Small intestine (tissue), 7 donors: ENCODE measurements at regions not wholly inside any gene's neighbourhood (a gene's known extent, or its start where the extent isn't known, plus 50 kb on each side); places are given as distances from the start of the nearest gene placed in this dataset.

Source experiments
- DNase-seq, 2 donors: peaks; one replicate each; pipeline versions ENCODE4 v3.0.0 to v3.0.0-alpha.2; 2013
- FAIRE-seq: peaks from 2 replicates; lab custom pipeline; 2012; peaks lifted over from hg19 to GRCh38; lab: Jason Lieb, UNC
- H3K27ac ChIP-seq, 3 donors: one replicate each; pipeline ENCODE4 v1.5.1; 2013; ENCODE audit warnings: low read length in 2 of 3, mild to moderate bottlenecking in 2 of 3, control low read depth in 1 of 3, inconsistent platforms in 1 of 3, low read depth in 1 of 3, moderate library complexity in 1 of 3
- H3K27me3 ChIP-seq, 3 donors: one replicate each; pipeline ENCODE4 v1.6.1; 2013; ENCODE audit warnings: low read length in 3 of 3, inconsistent platforms in 1 of 3; ENCODE audit not compliant: control insufficient read depth in 3 of 3, insufficient read depth in 3 of 3
- H3K36me3 ChIP-seq, 3 donors: one replicate each; pipeline ENCODE4 v1.6.1; 2013; ENCODE audit warnings: low read length in 3 of 3, inconsistent platforms in 1 of 3, low read depth in 1 of 3, mild to moderate bottlenecking in 1 of 3, moderate library complexity in 1 of 3; ENCODE audit not compliant: control insufficient read depth in 3 of 3, insufficient read depth in 2 of 3
- H3K4me1 ChIP-seq, 3 donors: one replicate each; pipeline ENCODE4 v1.6.1; 2013; ENCODE audit warnings: low read length in 2 of 3, inconsistent platforms in 1 of 3, low read depth in 1 of 3, mild to moderate bottlenecking in 1 of 3, moderate library complexity in 1 of 3; ENCODE audit not compliant: control insufficient read depth in 3 of 3, insufficient read depth in 2 of 3
- H3K4me3 ChIP-seq, 3 donors: one replicate each; pipeline ENCODE4 v1.5.1; 2013; ENCODE audit warnings: low read length in 3 of 3, control low read depth in 1 of 3, inconsistent platforms in 1 of 3, low read depth in 1 of 3, mild to moderate bottlenecking in 1 of 3, moderate library complexity in 1 of 3
- H3K9me3 ChIP-seq, 2 donors: one replicate each; pipeline ENCODE4 v1.6.1; 2013; ENCODE audit warnings: low read depth in 1 of 2, low read length in 1 of 2; ENCODE audit not compliant: control insufficient read depth in 2 of 2, insufficient read depth in 1 of 2
- WGBS, 3 donors: extraction: QIAGEN DNeasy Blood & Tissue Kit; methylation state at CpG; one replicate each; pipeline ENCODE4 v1.1.7; 2013; 5-methylcytosine and 5-hydroxymethylcytosine counted together
- donor health status: healthy with polysubstance abuse.
- donor health status: control.
- donor health status: control.
- donor health status: Bipolar disorder and iron deficiency.
- donor health status: healthy.

GRCh38 chr15:70281261-70281810 is 183.6 kb upstream of the TLE3 start:
- Histone ChIP-seq H3K27ac (no peak overlapping the region), H3K27me3 (no peaks in the 10 kb centered on the region), H3K36me3 (no peaks in the 10 kb centered on the region), H3K4me3 (no peak overlapping the region), H3K4me1 (no peaks in the 10 kb centered on the region), H3K9me3 (no peaks in the 10 kb centered on the region)
- DNase-seq (no peak), FAIRE-seq (no peak)
- WGBS, 3 donors = 81 to 94% (median 91%) methylated on average over 3 of the region's 3 CpGs

GRCh38 chr15:70280781-70281180 is 183.1 kb upstream of the TLE3 start:
- FAIRE-seq (no peak), DNase-seq (no peak)
- H3K27me3 ChIP-seq = no peaks in the 10 kb centered on the region
- no peak overlapping the region for H3K27ac ChIP-seq
- 83 to 89% (median 88%) methylated on average over 6 of the region's 6 CpGs for WGBS, 3 donors
- no peaks in the 10 kb centered on the region for H3K9me3 ChIP-seq
- no peaks in the 10 kb centered on the region for H3K36me3 ChIP-seq
- no peak overlapping the region for H3K4me3 ChIP-seq
- H3K4me1 ChIP-seq = no peaks in the 10 kb centered on the region

- WGBS, 3 donors = 83 to 93% (median 87%) methylated on average over 6 of the region's 6 CpGs
Observed at GRCh38 chr15:70279096-70279495, 181.4 kb upstream of the TLE3 start.

GRCh38 chr15:70278644-70279043 is 180.9 kb upstream of the TLE3 start:
- FAIRE-seq = no peak
- DNase-seq = no peak

More at GRCh38 chr15:70279096-70279495, 181.4 kb upstream of the TLE3 start:
- no peak for FAIRE-seq
- H3K27ac ChIP-seq = no peak overlapping the region
- no peak for DNase-seq
- H3K36me3 ChIP-seq = no peaks in the 10 kb centered on the region
- H3K27me3 ChIP-seq = no peaks in the 10 kb centered on the region
- H3K9me3 ChIP-seq = no peaks in the 10 kb centered on the region
- no peaks in the 10 kb centered on the region for H3K4me1 ChIP-seq
- no peak overlapping the region for H3K4me3 ChIP-seq

GRCh38 chr15:70277556-70277955 is 179.8 kb upstream of the TLE3 start:
- WGBS, 3 donors = 89 to 95% (median 93%) methylated on average over 8 of the region's 8 CpGs
- FAIRE-seq = no peak
- H3K27ac ChIP-seq = no peak overlapping the region
- no peaks in the 10 kb centered on the region for H3K4me1 ChIP-seq
- H3K27me3 ChIP-seq = no peaks in the 10 kb centered on the region
- DNase-seq = no peak
- no peaks in the 10 kb centered on the region for H3K36me3 ChIP-seq
- no peak overlapping the region for H3K4me3 ChIP-seq
- H3K9me3 ChIP-seq = no peaks in the 10 kb centered on the region

More at GRCh38 chr15:70278644-70279043, 180.9 kb upstream of the TLE3 start:
- Histone ChIP-seq H3K4me3 (no peak overlapping the region), H3K36me3 (no peaks in the 10 kb centered on the region), H3K27ac (no peak overlapping the region), H3K9me3 (no peaks in the 10 kb centered on the region), H3K27me3 (no peaks in the 10 kb centered on the region), H3K4me1 (no peaks in the 10 kb centered on the region)
- 71 to 76% (median 74%) methylated on average over 7 of the region's 7 CpGs for WGBS, 3 donors

GRCh38 chr15:70276401-70276800 is 178.7 kb upstream of the TLE3 start:
- no peak for FAIRE-seq
- DNase-seq = no peak
- no peaks in the 10 kb centered on the region for H3K4me1 ChIP-seq
- H3K9me3 ChIP-seq = no peaks in the 10 kb centered on the region
- H3K36me3 ChIP-seq = no peaks in the 10 kb centered on the region
- 93 to 95% (median 94%) methylated on average over 3 of the region's 3 CpGs for WGBS, 3 donors
- no peaks in the 10 kb centered on the region for H3K27me3 ChIP-seq
- no peak overlapping the region for H3K27ac ChIP-seq
- H3K4me3 ChIP-seq = no peak overlapping the region

GRCh38 chr15:70275461-70276138 is 177.9 kb upstream of the TLE3 start:
- Histone ChIP-seq H3K36me3 (no peaks in the 10 kb centered on the region), H3K4me1 (no peaks in the 10 kb centered on the region), H3K27me3 (no peaks in the 10 kb centered on the region), H3K9me3 (no peaks in the 10 kb centered on the region), H3K27ac (no peak overlapping the region), H3K4me3 (no peak overlapping the region)
- no peak for FAIRE-seq
- 88 to 93% (median 91%) methylated on average over 8 of the region's 8 CpGs for WGBS, 3 donors
- no peak for DNase-seq

- FAIRE-seq = no peak
- Histone ChIP-seq H3K4me1 (no peaks in the 10 kb centered on the region), H3K4me3 (no peak overlapping the region), H3K9me3 (no peaks in the 10 kb centered on the region), H3K27ac (no peak overlapping the region), H3K36me3 (no peaks in the 10 kb centered on the region), H3K27me3 (peaks cover 0 to 2% (median 0%) of the 10 kb centered on the region in 3 donors)
- 83 to 94% (median 83%) methylated on average over 4 of the region's 4 CpGs for WGBS, 3 donors
- DNase-seq = no peak
Observed at GRCh38 chr15:70274908-70275307, 177.2 kb upstream of the TLE3 start.
